Nephron progenitor cell (in vitro differentiated cells): ENCODE measurements at regions not wholly inside any gene's neighbourhood (a gene's known extent, or its start where the extent isn't known, plus 50 kb on each side); places are given as distances from the start of the nearest gene placed in this dataset.

Source experiments
- DNase-seq: peaks from one replicate; pipeline ENCODE4 v3.0.0; 2021
- H3K27ac Mint-ChIP-seq: 2 replicates; pipeline ENCODE4 v1.8.0; 2021; ENCODE audit warnings: mild to moderate bottlenecking, moderate library complexity, mixed read lengths
- H3K27me3 Mint-ChIP-seq: 2 replicates; pipeline ENCODE4 v1.8.0; 2021; ENCODE audit warnings: mild to moderate bottlenecking, low read depth, mixed read lengths; ENCODE audit not compliant: poor library complexity
- H3K36me3 Mint-ChIP-seq: 2 replicates; pipeline ENCODE4 v1.8.0; 2021; ENCODE audit warnings: low read depth, mixed read lengths
- H3K4me1 Mint-ChIP-seq: 2 replicates; pipeline ENCODE4 v1.8.0; 2021; ENCODE audit warnings: mixed read lengths
- H3K4me3 Mint-ChIP-seq: 2 replicates; pipeline ENCODE4 v1.8.0; 2021; ENCODE audit warnings: mild to moderate bottlenecking, moderate library complexity, mixed read lengths
- H3K9me3 Mint-ChIP-seq: 2 replicates; pipeline ENCODE4 v1.8.0; 2021; ENCODE audit warnings: mild to moderate bottlenecking, moderate library complexity, mixed read lengths
- CTCF ChIP-seq: fragments of 200-600 bp; sonication (generic); IDR thresholded peaks from 2 replicates; pipeline ENCODE4 v1.5.0; 2021; ENCODE audit warnings: antibody characterized with exemption

DNA sequence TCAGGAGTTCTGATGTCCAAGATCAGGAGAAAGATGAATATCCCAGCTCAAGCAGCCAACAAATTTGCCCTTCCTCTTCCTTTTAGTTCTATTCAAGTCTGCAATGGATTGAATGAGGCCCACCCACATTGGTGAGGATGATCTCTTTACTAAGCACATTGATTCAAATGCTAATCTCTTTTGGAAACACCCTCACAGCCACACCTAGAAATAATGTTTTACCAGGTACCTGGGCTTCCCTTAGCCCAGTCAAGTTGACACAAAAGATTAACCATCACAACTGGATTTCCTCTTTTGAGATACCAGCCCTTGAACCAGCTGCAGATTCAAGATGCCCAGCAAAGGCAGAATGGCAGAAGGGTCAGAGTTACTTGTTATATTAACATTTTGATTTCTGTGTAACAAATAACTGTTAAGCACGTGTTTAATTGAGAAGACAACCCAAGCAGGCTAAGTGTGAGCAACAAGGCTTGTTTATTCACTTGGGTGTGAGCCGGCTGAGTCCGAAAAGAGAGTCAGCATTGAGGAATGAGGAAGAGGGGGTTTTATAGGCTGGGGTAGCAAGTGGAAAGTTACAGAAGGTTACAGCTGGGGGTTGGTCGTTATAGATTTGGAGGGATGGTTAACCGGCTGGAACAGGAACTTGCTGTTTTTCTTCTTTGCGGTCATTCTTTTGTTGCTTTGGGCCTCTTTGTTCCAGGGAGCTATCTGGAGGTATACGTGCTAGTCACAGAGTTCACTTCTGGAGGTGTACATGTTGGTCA is 180.3 kb downstream of the EMP1 start:
- Mint-ChIP-seq H3K4me1 (peaks cover 1% of the 10 kb centered on the region), H3K27ac (no peak overlapping the region)

DNA sequence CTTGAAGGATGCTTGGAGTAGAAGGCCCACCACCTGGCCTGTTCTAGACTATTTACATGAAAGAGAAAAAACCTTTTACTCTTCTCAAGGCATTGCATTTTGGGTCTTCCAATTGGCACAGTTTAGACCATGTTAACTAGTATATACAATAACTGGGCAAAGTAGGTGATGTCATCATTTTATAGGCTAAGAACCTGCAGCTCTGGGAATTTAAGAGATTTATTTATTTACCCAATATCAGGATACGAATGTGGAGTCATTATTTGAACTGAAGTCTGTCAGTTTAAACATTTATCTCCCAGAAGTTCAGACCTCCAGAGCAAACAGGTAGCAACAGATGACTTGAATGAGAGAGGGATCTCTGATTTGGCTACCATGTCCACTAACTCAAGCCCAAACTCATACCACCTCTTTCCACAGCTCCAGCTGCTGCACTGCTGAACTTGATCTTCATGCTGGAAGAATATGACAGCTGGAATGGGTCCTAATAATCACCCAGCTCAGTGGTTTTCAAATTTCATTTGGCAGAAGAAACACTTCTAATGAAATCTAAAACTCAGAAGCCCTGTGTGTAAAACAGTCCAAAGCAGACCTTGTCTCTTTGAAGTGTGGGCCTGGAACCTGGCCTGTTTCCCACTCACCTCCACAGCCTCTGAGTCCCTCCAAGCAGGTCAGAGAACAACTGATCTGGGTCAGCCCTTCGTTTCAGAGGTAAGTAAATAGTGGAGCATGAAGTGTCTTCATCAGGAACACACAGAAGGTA is 179.2 kb downstream of the EMP1 start:
- H3K27me3 Mint-ChIP-seq: peaks cover 28% of the 10 kb centered on the region
- H3K4me3 Mint-ChIP-seq: no peak overlapping the region
- H3K4me1 Mint-ChIP-seq: no peaks in the 10 kb centered on the region
- H3K9me3 Mint-ChIP-seq: peaks cover 5% of the 10 kb centered on the region
- no peaks in the 10 kb centered on the region for H3K36me3 Mint-ChIP-seq
- DNase-seq: no peak
- TF ChIP-seq CTCF: no peak
- no peak overlapping the region for H3K27ac Mint-ChIP-seq

More for the DNA sequence above, 180.3 kb downstream of the EMP1 start:
- peaks cover 28% of the 10 kb centered on the region for H3K27me3 Mint-ChIP-seq
- no peak for TF ChIP-seq CTCF
- DNase-seq: no peak
- H3K9me3 Mint-ChIP-seq: peaks cover 5% of the 10 kb centered on the region
- H3K4me3 Mint-ChIP-seq: no peak overlapping the region
- no peaks in the 10 kb centered on the region for H3K36me3 Mint-ChIP-seq

DNA sequence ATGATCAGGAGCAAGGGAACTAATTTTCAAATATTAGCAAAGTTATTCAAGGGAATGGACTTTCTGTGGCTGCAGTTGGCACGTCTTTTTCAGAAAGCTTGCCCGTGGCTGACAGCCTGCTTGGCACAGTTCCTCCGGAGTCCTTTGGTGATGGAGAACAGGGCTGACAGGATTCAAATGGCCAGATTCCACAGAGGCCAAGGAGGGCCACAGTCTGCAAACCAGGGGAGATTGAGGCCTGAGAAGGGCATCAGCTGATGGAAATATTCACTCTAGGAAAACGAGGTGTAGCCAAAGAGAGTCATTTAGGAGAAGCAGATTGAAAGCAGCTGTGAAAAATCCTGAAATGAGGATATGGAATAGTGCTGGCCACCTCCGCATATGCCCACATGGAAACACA is 178.3 kb downstream of the EMP1 start:
- Mint-ChIP-seq H3K4me3 (no peak overlapping the region), H3K4me1 (no peaks in the 10 kb centered on the region), H3K27ac (no peak overlapping the region), H3K27me3 (peaks cover 25% of the 10 kb centered on the region), H3K36me3 (no peaks in the 10 kb centered on the region), H3K9me3 (peaks cover 5% of the 10 kb centered on the region)
- TF ChIP-seq CTCF: no peak
- no peak for DNase-seq

GRCh38 chr12:13373803-13374202 is 177.3 kb downstream of the EMP1 start:
- Mint-ChIP-seq H3K27ac (peak overlapping the region; percentile 43), H3K9me3 (peaks cover 5% of the 10 kb centered on the region), H3K27me3 (peaks cover 25% of the 10 kb centered on the region), H3K4me3 (no peak overlapping the region), H3K4me1 (no peaks in the 10 kb centered on the region), H3K36me3 (no peaks in the 10 kb centered on the region)
- DNase-seq: no peak
- no peak for TF ChIP-seq CTCF

DNA sequence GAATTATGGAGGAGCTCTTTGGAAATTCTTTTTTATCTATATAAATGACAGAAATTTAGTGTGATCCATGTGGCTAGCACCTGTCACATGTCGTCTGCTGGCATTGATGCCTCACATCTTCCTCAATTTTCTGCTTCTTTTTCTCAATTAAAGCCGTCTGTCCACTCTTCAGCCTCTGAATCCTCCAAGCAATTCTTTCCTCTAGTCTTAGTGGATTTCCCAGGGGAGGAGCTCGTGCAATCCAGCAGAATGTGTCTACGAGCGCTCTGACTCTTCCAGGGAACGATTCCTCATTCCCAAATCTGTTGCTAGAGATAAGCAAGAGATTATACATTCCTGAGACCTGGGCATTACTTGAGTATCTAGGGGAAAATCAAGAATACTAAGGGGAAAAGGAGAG is 176.6 kb downstream of the EMP1 start:
- Mint-ChIP-seq H3K27me3 (peaks cover 22% of the 10 kb centered on the region), H3K4me1 (no peaks in the 10 kb centered on the region), H3K36me3 (no peaks in the 10 kb centered on the region), H3K9me3 (peaks cover 5% of the 10 kb centered on the region), H3K4me3 (no peak overlapping the region), H3K27ac (no peak overlapping the region)
- DNase-seq: no peak
- TF ChIP-seq CTCF: no peak
